HEK293 (cell line): ENCODE measurements at regions not wholly inside any gene's neighbourhood (a gene's known extent, or its start where the extent isn't known, plus 50 kb on each side); places are given as distances from the start of the nearest gene placed in this dataset.
"Not testable (repeated sequence)": the region's sequence is repeated elsewhere in the genome, so short reads cannot be mapped to it uniquely, and the experiment has no call there.

Experiments used
- CTCF ChIA-PET: fragments of 350-600 bp; formaldehyde crosslinking; extraction: SDS; loops from one replicate; lab custom pipeline; 2021; ENCODE audit warnings: antibody characterized with exemption; lab: Yijun Ruan, JAX
- POLR2A ChIA-PET: fragments of 300-600 bp; formaldehyde crosslinking; extraction: SDS; loops from one replicate; lab custom pipeline; 2020; ENCODE audit warnings: antibody characterized with exemption, inconsistent platforms; lab: Yijun Ruan, JAX
- H3K27ac ChIP-seq: fragments of 200-500 bp; sonication (Bioruptor generic); 2 replicates; pipeline ENCODE4 v1.5.1; 2014; ENCODE audit warnings: low read depth, low read length, control low read depth, inconsistent platforms; ENCODE audit errors: extremely low read depth
- H3K36me3 ChIP-seq, 2 experiments: fragments of 200-500 bp in 1 of 2; sonication (Bioruptor generic) in 1 of 2; 1 replicate in 1 of 2; 2 replicates in 1 of 2; pipeline ENCODE4 v1.5.1; 2014 to 2017; ENCODE audit warnings: inconsistent platforms in 2 of 2, low read length in 2 of 2; ENCODE audit not compliant: control insufficient read depth in 2 of 2, insufficient read depth in 1 of 2
- H3K4me1 ChIP-seq: fragments of 200-500 bp; sonication (Bioruptor generic); 2 replicates; pipeline ENCODE4 v1.5.1; 2014; ENCODE audit warnings: mild to moderate bottlenecking, low read length, inconsistent platforms; ENCODE audit not compliant: control insufficient read depth, insufficient read depth
- H3K4me3 ChIP-seq: 2 replicates; pipeline ENCODE4 v1.5.1; 2011; ENCODE audit warnings: low read depth, mild to moderate bottlenecking, control low read depth, low read length, moderate library complexity
- H3K9me3 ChIP-seq: fragments of 200-500 bp; sonication (Bioruptor generic); 2 replicates; pipeline ENCODE4 v1.5.1; 2014; ENCODE audit warnings: low read depth, low read length, inconsistent platforms; ENCODE audit not compliant: control insufficient read depth, insufficient read depth
- GLIS2 ChIP-seq: fragments of 450-650 bp; formaldehyde crosslinking; IDR thresholded peaks from 2 replicates; pipeline ENCODE4 v1.5.1; 2016; ENCODE audit warnings: missing biosample characterization, missing genetic modification characterization
- KLF16 ChIP-seq: fragments of 450-650 bp; formaldehyde crosslinking; IDR thresholded peaks from 2 replicates; pipeline ENCODE4 v1.5.1; 2017; ENCODE audit warnings: missing biosample characterization, missing genetic modification characterization
- KLF9 ChIP-seq: fragments of 450-650 bp; formaldehyde crosslinking; IDR thresholded peaks from 2 replicates; pipeline ENCODE4 v1.5.1; 2016; ENCODE audit warnings: missing biosample characterization, missing genetic modification characterization, low read depth
- ZFHX2 ChIP-seq: fragments of 450-650 bp; formaldehyde crosslinking; conservative IDR thresholded peaks from 2 replicates; pipeline ENCODE4 v1.5.1; 2016; ENCODE audit warnings: missing biosample characterization, missing genetic modification characterization
- ZNF169 ChIP-seq: fragments of 450-650 bp; formaldehyde crosslinking; IDR thresholded peaks from 2 replicates; pipeline ENCODE4 v1.5.1; 2016; ENCODE audit warnings: missing biosample characterization, missing genetic modification characterization
- ZNF184 ChIP-seq: fragments of 450-650 bp; IDR thresholded peaks from 2 replicates; pipeline ENCODE4 v1.5.1; 2018; ENCODE audit warnings: missing biosample characterization, mild to moderate bottlenecking, missing genetic modification characterization
- ZNF660 ChIP-seq: fragments of 450-650 bp; IDR thresholded peaks from 2 replicates; pipeline ENCODE4 v1.5.1; 2018; ENCODE audit warnings: missing biosample characterization, mild to moderate bottlenecking, missing genetic modification characterization
- ZNF677 ChIP-seq: fragments of 450-650 bp; IDR thresholded peaks from 2 replicates; pipeline ENCODE4 v1.5.0; 2018; ENCODE audit warnings: missing biosample characterization, mild to moderate bottlenecking, missing genetic modification characterization, moderate library complexity
- ZNF777 ChIP-seq: fragments of 450-650 bp; formaldehyde crosslinking; IDR thresholded peaks from 2 replicates; pipeline ENCODE4 v1.5.1; 2017; ENCODE audit warnings: missing biosample characterization, missing genetic modification characterization, borderline replicate concordance
- ZSCAN23 ChIP-seq: fragments of 450-650 bp; formaldehyde crosslinking; IDR thresholded peaks from 2 replicates; pipeline ENCODE4 v1.5.1; 2016; ENCODE audit warnings: missing biosample characterization, missing genetic modification characterization
- TF ChIP-seq, protein P1 (sequence below): fragments of 450-650 bp; formaldehyde crosslinking; IDR thresholded peaks from 2 replicates; pipeline ENCODE4 v1.5.1; 2016; ENCODE audit warnings: missing biosample characterization, missing genetic modification characterization
- TF ChIP-seq, protein P2 (sequence below): fragments of 450-650 bp; formaldehyde crosslinking; IDR thresholded peaks from 2 replicates; pipeline ENCODE4 v1.5.1; 2016; ENCODE audit warnings: missing biosample characterization, missing genetic modification characterization, low read depth
- TF ChIP-seq, protein P3 (sequence below): IDR thresholded peaks from 2 replicates; pipeline ENCODE4 v1.6.1; 2011; ENCODE audit warnings: mild to moderate bottlenecking, low read depth, low read length, borderline replicate concordance
- TF ChIP-seq, protein P4 (sequence below): fragments of 450-650 bp; formaldehyde crosslinking; IDR thresholded peaks from 2 replicates; pipeline ENCODE4 v1.5.1; 2016; ENCODE audit warnings: missing biosample characterization, missing genetic modification characterization
- TF ChIP-seq, protein P5 (sequence below): fragments of 450-650 bp; formaldehyde crosslinking; IDR thresholded peaks from 2 replicates; pipeline ENCODE4 v1.5.1; 2017; ENCODE audit warnings: missing biosample characterization, missing genetic modification characterization

DNA sequence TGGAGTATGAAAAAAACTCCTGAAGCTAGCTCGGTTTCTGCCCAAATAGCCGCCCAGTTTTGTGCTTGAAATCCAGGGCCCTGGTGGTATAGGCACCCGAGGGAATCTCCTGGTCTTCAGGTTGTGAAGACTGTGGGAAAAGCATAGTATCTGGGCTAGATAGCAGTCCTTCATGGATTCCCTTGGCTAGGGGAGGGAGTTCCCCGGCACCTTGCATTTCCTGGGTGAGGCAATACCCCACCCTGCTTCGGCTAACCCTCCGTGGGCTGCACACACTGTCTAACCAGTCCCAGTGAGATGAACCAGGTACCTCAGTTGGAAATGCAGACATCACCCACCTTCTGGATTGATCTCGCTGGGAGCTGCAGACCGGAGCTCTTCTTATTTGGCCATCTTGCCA lies 184.5 kb upstream of the SLC35B3 start:
- POLR2A ChIA-PET, result no interaction called here
- Histone ChIP-seq H3K4me1 (no peaks in the 10 kb centered on the region; the same call in 1 of the 2 replicates), H3K4me3 (no peak overlapping the region), H3K9me3 (no peaks in the 10 kb centered on the region), H3K36me3 (no peaks in the 10 kb centered on the region), H3K27ac (no peak overlapping the region)
- TF ChIP-seq, protein P1, sequence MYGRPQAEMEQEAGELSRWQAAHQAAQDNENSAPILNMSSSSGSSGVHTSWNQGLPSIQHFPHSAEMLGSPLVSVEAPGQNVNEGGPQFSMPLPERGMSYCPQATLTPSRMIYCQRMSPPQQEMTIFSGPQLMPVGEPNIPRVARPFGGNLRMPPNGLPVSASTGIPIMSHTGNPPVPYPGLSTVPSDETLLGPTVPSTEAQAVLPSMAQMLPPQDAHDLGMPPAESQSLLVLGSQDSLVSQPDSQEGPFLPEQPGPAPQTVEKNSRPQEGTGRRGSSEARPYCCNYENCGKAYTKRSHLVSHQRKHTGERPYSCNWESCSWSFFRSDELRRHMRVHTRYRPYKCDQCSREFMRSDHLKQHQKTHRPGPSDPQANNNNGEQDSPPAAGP, result no peak
- TF ChIP-seq ZNF777 (tag by site-specific recombination) (no peak), KLF16 (no peak), GLIS2 (tag by site-specific recombination) (no peak), ZSCAN23 (tag by site-specific recombination) (no peak), ZNF169 (tag by site-specific recombination) (no peak), KLF9 (tag by site-specific recombination) (no peak), ZNF660 (tag by site-specific recombination) (no peak), ZFHX2 (tag by site-specific recombination) (no peak), ZNF677 (tag by site-specific recombination) (no peak), ZNF184 (tag by site-specific recombination) (no peak)
- TF ChIP-seq, protein P2, sequence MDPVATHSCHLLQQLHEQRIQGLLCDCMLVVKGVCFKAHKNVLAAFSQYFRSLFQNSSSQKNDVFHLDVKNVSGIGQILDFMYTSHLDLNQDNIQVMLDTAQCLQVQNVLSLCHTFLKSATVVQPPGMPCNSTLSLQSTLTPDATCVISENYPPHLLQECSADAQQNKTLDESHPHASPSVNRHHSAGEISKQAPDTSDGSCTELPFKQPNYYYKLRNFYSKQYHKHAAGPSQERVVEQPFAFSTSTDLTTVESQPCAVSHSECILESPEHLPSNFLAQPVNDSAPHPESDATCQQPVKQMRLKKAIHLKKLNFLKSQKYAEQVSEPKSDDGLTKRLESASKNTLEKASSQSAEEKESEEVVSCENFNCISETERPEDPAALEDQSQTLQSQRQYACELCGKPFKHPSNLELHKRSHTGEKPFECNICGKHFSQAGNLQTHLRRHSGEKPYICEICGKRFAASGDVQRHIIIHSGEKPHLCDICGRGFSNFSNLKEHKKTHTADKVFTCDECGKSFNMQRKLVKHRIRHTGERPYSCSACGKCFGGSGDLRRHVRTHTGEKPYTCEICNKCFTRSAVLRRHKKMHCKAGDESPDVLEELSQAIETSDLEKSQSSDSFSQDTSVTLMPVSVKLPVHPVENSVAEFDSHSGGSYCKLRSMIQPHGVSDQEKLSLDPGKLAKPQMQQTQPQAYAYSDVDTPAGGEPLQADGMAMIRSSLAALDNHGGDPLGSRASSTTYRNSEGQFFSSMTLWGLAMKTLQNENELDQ (tag by site-specific recombination), result no peak
- TF ChIP-seq, protein P3, sequence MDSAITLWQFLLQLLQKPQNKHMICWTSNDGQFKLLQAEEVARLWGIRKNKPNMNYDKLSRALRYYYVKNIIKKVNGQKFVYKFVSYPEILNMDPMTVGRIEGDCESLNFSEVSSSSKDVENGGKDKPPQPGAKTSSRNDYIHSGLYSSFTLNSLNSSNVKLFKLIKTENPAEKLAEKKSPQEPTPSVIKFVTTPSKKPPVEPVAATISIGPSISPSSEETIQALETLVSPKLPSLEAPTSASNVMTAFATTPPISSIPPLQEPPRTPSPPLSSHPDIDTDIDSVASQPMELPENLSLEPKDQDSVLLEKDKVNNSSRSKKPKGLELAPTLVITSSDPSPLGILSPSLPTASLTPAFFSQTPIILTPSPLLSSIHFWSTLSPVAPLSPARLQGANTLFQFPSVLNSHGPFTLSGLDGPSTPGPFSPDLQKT, result no peak
- TF ChIP-seq, protein P4, sequence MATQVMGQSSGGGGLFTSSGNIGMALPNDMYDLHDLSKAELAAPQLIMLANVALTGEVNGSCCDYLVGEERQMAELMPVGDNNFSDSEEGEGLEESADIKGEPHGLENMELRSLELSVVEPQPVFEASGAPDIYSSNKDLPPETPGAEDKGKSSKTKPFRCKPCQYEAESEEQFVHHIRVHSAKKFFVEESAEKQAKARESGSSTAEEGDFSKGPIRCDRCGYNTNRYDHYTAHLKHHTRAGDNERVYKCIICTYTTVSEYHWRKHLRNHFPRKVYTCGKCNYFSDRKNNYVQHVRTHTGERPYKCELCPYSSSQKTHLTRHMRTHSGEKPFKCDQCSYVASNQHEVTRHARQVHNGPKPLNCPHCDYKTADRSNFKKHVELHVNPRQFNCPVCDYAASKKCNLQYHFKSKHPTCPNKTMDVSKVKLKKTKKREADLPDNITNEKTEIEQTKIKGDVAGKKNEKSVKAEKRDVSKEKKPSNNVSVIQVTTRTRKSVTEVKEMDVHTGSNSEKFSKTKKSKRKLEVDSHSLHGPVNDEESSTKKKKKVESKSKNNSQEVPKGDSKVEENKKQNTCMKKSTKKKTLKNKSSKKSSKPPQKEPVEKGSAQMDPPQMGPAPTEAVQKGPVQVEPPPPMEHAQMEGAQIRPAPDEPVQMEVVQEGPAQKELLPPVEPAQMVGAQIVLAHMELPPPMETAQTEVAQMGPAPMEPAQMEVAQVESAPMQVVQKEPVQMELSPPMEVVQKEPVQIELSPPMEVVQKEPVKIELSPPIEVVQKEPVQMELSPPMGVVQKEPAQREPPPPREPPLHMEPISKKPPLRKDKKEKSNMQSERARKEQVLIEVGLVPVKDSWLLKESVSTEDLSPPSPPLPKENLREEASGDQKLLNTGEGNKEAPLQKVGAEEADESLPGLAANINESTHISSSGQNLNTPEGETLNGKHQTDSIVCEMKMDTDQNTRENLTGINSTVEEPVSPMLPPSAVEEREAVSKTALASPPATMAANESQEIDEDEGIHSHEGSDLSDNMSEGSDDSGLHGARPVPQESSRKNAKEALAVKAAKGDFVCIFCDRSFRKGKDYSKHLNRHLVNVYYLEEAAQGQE (tag by site-specific recombination), result no peak
- TF ChIP-seq, protein P5, sequence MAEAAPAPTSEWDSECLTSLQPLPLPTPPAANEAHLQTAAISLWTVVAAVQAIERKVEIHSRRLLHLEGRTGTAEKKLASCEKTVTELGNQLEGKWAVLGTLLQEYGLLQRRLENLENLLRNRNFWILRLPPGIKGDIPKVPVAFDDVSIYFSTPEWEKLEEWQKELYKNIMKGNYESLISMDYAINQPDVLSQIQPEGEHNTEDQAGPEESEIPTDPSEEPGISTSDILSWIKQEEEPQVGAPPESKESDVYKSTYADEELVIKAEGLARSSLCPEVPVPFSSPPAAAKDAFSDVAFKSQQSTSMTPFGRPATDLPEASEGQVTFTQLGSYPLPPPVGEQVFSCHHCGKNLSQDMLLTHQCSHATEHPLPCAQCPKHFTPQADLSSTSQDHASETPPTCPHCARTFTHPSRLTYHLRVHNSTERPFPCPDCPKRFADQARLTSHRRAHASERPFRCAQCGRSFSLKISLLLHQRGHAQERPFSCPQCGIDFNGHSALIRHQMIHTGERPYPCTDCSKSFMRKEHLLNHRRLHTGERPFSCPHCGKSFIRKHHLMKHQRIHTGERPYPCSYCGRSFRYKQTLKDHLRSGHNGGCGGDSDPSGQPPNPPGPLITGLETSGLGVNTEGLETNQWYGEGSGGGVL (tag by site-specific recombination), result no peak
- CTCF ChIA-PET, result interaction anchor here (0.6 to 0.8 kb wide), 4 partner anchors 9 to 96 kb away, joined by 3 read pairs; no protein-coding TSS in a partner anchor

DNA sequence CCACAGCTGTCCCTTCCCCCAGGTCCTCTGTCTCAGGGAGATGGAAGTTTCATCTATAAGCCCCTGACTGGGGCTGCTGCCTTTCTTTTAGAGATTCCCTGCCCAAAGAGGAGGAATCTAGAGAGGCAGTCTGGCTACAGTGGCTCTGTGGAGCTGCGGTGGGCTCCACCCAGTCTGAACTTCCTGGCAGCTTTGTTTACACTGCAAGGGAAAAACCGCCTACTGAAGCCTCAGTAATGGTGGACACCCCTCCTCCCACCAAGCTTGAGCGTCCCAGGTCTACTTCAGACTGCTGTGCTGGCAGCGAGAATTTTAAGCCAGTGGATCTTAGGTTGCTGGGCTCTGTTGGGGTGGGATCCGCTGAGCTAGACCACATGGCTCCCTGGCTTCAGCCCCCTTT lies 184.1 kb upstream of the SLC35B3 start:
- H3K4me1 ChIP-seq, H3K36me3 ChIP-seq, POLR2A ChIA-PET, H3K4me3 ChIP-seq, H3K9me3 ChIP-seq, H3K27ac ChIP-seq: not testable (repeated sequence)
- CTCF ChIA-PET, result interaction anchor here (0.6 kb wide), 3 partner anchors 9 to 80 kb away, joined by 3 read pairs; no protein-coding TSS in a partner anchor
